SH-SY5Y (cell line): ENCODE measurements at regions not wholly inside any gene's neighbourhood (a gene's known extent, or its start where the extent isn't known, plus 50 kb on each side); places are given as distances from the start of the nearest gene placed in this dataset.

ENCODE experiments used
- GATA2 ChIP-seq: IDR thresholded peaks from 2 replicates; pipeline ENCODE4 v1.6.1; 2011; ENCODE audit warnings: mild to moderate bottlenecking, low read depth, low read length
- GATA3 ChIP-seq: IDR thresholded peaks from 2 replicates; pipeline ENCODE4 v1.6.1; 2011; ENCODE audit warnings: low read depth, mild to moderate bottlenecking, low read length, moderate library complexity

DNA sequence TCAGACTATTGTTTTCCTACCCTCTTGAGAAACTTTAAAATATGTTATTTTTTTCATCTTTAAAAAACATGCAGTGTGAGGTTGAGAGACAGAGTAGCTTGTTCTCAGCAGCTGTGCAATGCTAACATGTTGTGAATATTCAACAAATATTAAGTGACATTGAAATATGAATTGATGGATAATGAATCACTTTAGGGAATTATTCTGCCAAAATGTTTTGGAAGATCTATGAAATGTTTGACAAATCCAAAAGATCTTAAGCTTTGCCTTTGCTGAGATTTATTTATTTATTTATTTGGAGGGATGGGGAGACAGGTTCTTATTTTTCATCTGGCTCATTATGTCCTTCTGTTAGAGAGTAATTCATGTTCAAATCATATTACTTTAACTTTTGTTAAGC lies 680.1 kb upstream of the CXADR start:
- TF ChIP-seq GATA2 (no peak), GATA3 (no peak)
